ENCODE measurements at regions not wholly inside any gene's neighbourhood (a gene's known extent, or its start where the extent isn't known, plus 50 kb on each side); places are given as distances from the start of the nearest gene placed in this dataset.

GRCh38 chr15:35827911-35828310, 281.9 kb upstream of the DPH6 start:
- Histone ChIP-seq H3K9me3 (no peaks in the 10 kb centered on the region), H3K4me1 (no peaks in the 10 kb centered on the region), H3K27ac (no peak overlapping the region), H3K4me2 (no peak overlapping the region), H3K4me3 (no peak overlapping the region)
- POLR2A ChIA-PET, result no interaction called here
- WGBS (ENCODE audit: missing lambda C conversion rate), result 4% methylated on average over 3 of the region's 3 CpGs
- DNase-seq (ENCODE audit: low read depth in 1 of 2, low spot score in 1 of 2) (no peak), ATAC-seq (no peak), FAIRE-seq (no peak)
- CTCF ChIA-PET, result no interaction called here
- TF ChIP-seq HOXB5 (CRISPR knock-in tag; IDR thresholded peaks at IDR 0.05) (no peak), ZNF302 (CRISPR knock-in tag; IDR thresholded peaks at IDR 0.05) (no peak), HEYL (CRISPR knock-in tag; IDR thresholded peaks at IDR 0.05) (no peak)

- ChIA-PET POLR2A (no interaction called here), CTCF (no interaction called here)
- DNase-seq (ENCODE audit: low read depth in 1 of 2, low spot score in 1 of 2) (no peak), ATAC-seq (no peak), FAIRE-seq (no peak)
- Histone ChIP-seq H3K27ac (no peak overlapping the region), H3K9me3 (no peaks in the 10 kb centered on the region), H3K4me1 (no peaks in the 10 kb centered on the region), H3K4me2 (no peak overlapping the region), H3K4me3 (no peak overlapping the region)
- 46% methylated on average over 1 of the region's 1 CpG for WGBS (ENCODE audit: missing lambda C conversion rate)
- TF ChIP-seq RAD21 (conservative IDR thresholded peaks at IDR 0.05 in 1 of 2, IDR thresholded peaks at IDR 0.05 in 1 of 2) (no peak), ESRRA (IDR thresholded peaks at IDR 0.05; ENCODE audit: borderline replicate concordance, low read length) (no peak), FOXS1 (CRISPR knock-in tag; IDR thresholded peaks at IDR 0.05) (no peak), REST (IDR thresholded peaks at IDR 0.05) (no peak), MAFK (IDR thresholded peaks at IDR 0.05; ENCODE audit: partially characterized antibody) (no peak)
Measured at GRCh38 chr15:35833581-35833980, 287.6 kb upstream of the DPH6 start.

GRCh38 chr15:35834216-35834830, 288.4 kb upstream of the DPH6 start:
- FAIRE-seq, result no peak
- no peak overlapping the region for H3K4me2 ChIP-seq
- no peak overlapping the region for H3K27ac ChIP-seq
- CTCF ChIA-PET, result no interaction called here
- H3K9me3 ChIP-seq, result no peaks in the 10 kb centered on the region
- DNase-seq (ENCODE audit: low read depth in 1 of 2, low spot score in 1 of 2), result no peak
- no peak for ATAC-seq
- POLR2A ChIA-PET, result no interaction called here
- no peak overlapping the region for H3K4me3 ChIP-seq
- no peaks in the 10 kb centered on the region for H3K4me1 ChIP-seq
- 49% methylated on average over 4 of the region's 4 CpGs for WGBS (ENCODE audit: missing lambda C conversion rate)
- TF ChIP-seq JUNB (IDR thresholded peaks at IDR 0.05) (no peak), ZC3H11A (IDR thresholded peaks at IDR 0.05) (no peak), POLR2AphosphoS2 (conservative IDR thresholded peaks at IDR 0.05; ENCODE audit: low read length) (no peak), RNF2 (IDR thresholded peaks at IDR 0.05; ENCODE audit: borderline replicate concordance, low read depth) (no peak)

GRCh38 chr15:35834866-35835265, 288.9 kb upstream of the DPH6 start:
- POLR2A ChIA-PET, result no interaction called here
- ATAC-seq (no peak), FAIRE-seq (no peak)

More at GRCh38 chr15:35834866-35835265, 288.9 kb upstream of the DPH6 start:
- TF ChIP-seq CEBPB (IDR thresholded peaks at IDR 0.05) (no peak), PHF8 (IDR thresholded peaks at IDR 0.05; ENCODE audit: borderline replicate concordance, low read depth) (no peak), NPAS2 (CRISPR knock-in tag; IDR thresholded peaks at IDR 0.05; ENCODE audit: borderline replicate concordance) (no peak), HOXB5 (CRISPR knock-in tag; IDR thresholded peaks at IDR 0.05) (no peak), FOSL2 (IDR thresholded peaks at IDR 0.05) (no peak), FOSL2 (CRISPR knock-in tag; IDR thresholded peaks at IDR 0.05) (no peak), CHD2 (IDR thresholded peaks at IDR 0.05; ENCODE audit: low read length, partially characterized antibody) (no peak), FOSB (CRISPR knock-in tag; IDR thresholded peaks at IDR 0.05) (no peak), MAZ (IDR thresholded peaks at IDR 0.05; ENCODE audit: borderline replicate concordance, low read depth, low read length) (no peak), EHMT2 (IDR thresholded peaks at IDR 0.05; ENCODE audit: low read depth) (no peak), HMGXB4 (CRISPR knock-in tag; IDR thresholded peaks at IDR 0.05; ENCODE audit: borderline replicate concordance) (no peak), EHF (CRISPR knock-in tag; IDR thresholded peaks at IDR 0.05) (no peak), RNF2 (IDR thresholded peaks at IDR 0.05; ENCODE audit: borderline replicate concordance, low read depth) (no peak), HEYL (CRISPR knock-in tag; IDR thresholded peaks at IDR 0.05) (no peak), E2F6 (IDR thresholded peaks at IDR 0.05; ENCODE audit: borderline replicate concordance, low read depth) (no peak), NFE2L2 (conservative IDR thresholded peaks at IDR 0.05; ENCODE audit: low read length) (no peak), RFX5 (IDR thresholded peaks at IDR 0.05) (no peak), MYC (IDR thresholded peaks at IDR 0.05; ENCODE audit: borderline replicate concordance, low read length) (no peak)
- no peaks in the 10 kb centered on the region for H3K9me3 ChIP-seq
- WGBS (ENCODE audit: missing lambda C conversion rate), result 13% methylated on average over 2 of the region's 2 CpGs
- H3K27ac ChIP-seq, result no peak overlapping the region
- CTCF ChIA-PET, result no interaction called here
- no peak overlapping the region for H3K4me2 ChIP-seq
- no peaks in the 10 kb centered on the region for H3K4me1 ChIP-seq
- H3K4me3 ChIP-seq, result no peak overlapping the region
- no peak for DNase-seq (ENCODE audit: low read depth in 1 of 2, low spot score in 1 of 2)
